Activated CD8-positive, alpha-beta memory T cell treated with anti-CD3 and anti-CD28 coated beads for 4 hours (primary cell): ENCODE measurements at regions not wholly inside any gene's neighbourhood (a gene's known extent, or its start where the extent isn't known, plus 50 kb on each side); places are given as distances from the start of the nearest gene placed in this dataset.

ENCODE experiments used
- DNase-seq, 2 donors: peaks; one replicate each; pipeline ENCODE4 v3.0.0-alpha.2; 2020; ENCODE audit warnings: low read depth in 2 of 2

DNA sequence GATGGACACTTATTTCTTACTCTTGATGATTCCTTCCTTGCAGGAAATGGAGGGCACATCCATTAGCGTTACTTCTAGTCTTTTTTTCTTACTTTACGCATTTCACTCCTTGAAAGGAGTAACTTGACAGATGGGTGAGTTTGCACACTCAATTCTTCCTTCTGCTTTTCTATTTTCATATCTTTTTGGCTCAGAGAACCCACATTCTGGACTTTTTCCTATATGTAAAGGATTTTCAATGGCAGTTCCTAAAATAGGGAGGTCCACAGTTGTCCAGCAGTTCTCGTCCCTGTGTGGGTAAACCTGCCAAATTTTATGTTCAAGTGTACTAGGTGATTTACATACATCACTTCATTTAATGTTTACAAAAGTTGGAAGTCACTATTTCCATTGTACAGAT is 440.0 kb upstream of the KIRREL3 start:
- DNase-seq, result no peak

DNA sequence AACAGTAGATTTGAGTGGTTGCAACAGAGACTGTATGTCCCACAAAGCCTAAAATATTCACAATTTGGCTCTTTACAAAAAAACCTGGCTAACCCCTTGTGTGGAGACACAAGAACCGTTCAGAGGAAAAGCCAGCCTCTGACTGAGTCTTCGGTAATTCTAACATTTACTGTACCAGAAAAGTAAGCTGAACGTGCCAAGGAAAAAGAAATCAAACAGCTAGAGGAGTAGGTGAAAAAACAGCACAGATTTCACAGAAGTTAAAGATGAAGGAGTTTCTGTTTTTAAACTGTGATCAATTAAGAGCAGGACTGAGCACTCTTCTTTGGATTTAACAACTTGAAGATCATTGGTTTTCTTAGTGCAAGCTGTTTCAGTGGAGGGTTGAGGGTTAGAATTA is 424.7 kb upstream of the KIRREL3 start:
- no peak for DNase-seq

DNA sequence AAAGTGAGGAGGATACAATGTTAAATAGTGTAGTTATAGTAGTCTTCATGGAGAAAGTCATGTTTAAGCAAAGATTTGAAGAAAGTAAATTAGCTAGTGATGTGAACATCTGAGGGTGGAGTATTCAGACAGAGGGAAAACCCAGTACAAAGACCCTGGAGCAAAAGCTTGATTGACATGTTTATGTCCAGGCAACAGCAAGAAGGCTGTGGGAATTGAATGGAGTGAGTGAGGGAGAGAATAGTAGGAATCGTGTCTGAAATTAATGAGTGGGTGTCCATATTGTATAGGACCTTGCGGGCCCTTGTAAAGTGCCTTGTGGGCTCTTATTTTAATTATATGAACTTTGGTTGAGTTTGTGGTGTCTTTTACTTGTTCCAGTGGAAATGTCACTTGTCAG is 424.1 kb upstream of the KIRREL3 start:
- no peak for DNase-seq

DNA sequence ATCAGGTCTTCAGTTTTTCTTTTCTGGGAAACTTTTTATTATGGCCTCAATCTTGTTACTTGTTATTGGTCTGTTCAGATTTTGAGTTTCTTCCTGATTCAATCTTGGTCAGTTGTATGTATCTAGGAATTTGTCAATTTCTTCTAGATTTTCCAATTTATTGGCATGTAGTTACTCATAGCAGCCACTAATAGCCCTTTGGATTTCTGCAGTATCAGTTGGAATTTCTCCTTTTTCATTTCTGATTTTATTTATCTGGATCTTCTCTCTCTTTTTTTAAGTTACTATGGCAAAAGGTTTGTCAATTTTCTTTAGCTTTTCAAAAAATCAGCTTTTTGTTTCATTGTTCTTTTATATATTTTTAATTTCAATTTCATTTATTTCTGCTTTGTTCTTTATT is 419.6 kb upstream of the KIRREL3 start:
- DNase-seq, result no peak

DNA sequence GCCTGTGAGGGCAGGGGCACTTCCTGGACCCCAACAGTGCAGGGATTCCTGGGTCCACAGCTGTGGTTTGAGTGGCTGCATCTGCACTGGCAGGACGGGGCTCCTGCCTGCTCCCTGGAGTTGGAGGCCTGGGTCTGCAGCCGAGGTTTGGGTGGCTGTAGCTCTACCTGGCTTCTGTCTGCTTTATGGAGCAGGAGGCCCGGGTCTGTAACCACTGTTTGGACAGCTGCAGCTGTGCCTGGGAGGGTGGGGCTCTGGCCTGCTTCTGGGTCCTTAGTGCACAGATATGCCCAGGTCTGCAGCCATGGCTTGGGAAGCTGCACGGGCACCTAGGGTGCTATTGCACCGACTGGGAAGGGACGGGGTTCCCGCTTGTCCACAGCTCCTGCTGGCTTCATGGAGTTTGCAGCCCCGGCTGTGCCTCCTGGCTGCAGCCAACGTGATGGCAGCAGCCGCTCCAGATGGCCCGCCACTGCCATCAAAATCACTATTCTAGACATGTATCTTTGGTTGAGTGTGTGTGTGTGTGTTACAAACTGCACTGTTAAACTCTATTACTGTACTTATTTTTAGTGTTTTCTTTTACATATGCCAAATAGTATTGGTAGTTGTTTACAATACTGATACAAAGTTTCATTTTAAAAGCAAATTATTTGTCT is 412.3 kb upstream of the KIRREL3 start:
- no peak for DNase-seq

DNA sequence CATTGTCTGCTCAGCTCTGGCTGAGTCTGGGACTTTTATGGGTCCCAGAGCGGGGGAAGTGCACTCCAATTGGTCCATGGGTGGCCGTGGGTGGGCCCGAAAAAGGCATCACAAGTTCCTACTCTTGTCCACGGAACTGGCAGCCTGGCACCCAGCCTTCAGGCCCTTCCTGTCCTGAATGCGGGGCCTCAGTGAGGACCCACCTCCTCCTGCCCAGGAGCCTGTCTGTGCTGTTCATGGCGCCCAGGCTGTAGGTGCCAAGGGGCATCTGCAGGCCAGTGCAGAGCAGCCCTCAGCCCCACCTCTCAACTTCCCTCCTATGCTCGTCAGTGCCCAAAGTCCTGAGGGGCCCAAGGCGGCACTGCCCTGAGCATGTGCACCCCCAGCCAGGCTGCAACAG is 411.7 kb upstream of the KIRREL3 start:
- DNase-seq, result no peak

DNA sequence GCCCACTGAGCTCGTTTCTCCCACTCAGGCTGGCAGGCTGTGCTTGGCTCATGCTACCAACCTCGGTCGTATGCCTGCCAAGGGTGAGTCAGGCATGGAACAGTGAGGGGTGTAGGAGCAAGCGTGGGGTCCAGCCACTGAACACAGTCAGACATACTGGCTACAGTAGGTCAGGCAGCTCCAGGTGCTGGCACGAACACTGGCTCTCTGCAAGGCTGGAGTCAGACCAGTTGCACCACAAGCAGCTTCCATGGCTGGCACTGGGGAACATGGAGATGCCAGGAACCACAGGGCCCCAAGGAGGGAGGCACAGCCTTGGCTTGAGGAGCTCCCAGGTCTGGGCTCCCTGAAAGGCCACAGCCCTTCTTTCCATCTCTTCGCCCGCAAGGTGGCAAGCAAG is 410.7 kb upstream of the KIRREL3 start:
- no peak for DNase-seq

DNA sequence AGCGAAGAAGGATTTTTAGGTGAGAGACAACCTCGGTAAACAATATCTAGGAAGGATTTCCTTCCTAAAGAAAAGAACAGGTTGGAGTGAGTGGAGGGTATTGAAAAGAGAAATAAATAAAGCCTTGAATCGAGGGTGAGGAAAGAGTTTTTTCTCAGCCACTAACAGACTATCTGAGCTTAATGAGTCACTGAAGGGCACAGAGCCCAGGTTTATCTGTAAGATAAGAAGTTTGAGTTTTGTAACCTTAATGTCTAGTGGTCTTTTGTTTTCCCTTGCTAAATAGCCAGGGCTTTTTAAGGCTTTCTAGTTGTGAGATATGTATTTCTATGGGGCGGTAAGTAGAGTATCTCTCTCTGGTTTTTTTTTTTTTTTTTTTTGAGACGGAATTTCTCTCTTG is 394.5 kb upstream of the KIRREL3 start:
- no peak for DNase-seq

DNA sequence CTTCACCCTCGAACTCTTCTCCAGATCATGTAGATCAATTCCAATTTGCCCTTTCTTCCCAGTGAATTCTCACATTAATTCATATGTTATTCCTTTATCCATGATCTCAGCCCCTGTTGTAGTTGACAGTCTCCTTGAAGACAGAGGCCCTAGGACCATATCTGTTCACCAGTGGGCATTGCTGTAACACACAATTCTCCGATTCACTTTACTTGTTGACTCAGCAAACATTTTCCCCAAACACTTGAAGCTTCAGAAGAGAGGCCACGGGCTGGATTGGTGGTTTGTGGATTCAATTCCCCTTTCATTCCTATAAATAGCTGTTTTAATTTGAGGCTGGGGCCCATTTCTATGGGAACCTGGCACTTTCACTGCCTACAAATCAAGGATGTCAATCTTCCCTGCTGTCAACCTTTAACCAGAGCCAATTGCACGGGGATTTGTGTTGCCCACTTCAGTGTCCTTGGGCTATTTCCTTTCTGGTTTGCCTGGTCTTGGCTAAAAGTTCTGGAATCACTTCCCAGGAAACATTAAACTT is 393.0 kb upstream of the KIRREL3 start:
- DNase-seq, result no peak

DNA sequence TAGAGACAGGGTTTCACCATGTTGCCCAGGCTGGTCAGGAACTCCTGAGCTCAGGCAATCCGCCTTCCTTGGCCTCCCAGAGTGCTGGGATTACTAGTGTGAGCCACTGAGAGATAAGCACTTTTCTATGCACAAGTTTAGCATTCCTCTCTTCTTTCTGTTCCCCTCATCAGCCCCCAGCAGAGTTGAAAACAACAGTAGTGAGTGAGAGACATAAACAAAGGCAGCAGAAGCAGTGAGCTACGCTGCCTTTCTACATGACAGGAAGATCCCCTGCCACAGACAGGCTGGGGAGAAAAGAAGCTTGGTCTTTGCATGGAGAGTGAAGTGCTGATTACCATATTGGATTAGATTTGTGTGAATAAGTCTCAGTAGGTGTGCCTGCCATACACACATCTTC is 392.0 kb upstream of the KIRREL3 start:
- no peak for DNase-seq

DNA sequence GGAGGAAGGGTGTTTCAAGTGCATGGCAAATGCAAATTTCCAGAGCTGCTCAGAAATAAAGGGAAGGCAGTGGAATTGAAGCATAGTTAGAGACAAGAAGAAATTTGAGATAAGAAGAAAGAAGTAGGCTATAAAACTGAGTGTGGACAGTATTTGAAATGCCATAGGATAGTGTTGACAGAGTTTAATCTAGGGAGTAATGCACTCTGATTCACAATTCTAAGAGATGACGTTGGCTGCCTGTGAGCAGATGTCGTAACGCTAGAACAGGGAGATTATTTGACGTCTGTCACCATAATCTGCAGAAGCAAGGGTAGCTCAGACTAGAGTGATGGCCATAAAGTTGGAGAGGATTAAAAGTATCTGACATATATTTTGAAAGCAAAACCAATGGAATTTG is 389.9 kb upstream of the KIRREL3 start:
- no peak for DNase-seq

DNA sequence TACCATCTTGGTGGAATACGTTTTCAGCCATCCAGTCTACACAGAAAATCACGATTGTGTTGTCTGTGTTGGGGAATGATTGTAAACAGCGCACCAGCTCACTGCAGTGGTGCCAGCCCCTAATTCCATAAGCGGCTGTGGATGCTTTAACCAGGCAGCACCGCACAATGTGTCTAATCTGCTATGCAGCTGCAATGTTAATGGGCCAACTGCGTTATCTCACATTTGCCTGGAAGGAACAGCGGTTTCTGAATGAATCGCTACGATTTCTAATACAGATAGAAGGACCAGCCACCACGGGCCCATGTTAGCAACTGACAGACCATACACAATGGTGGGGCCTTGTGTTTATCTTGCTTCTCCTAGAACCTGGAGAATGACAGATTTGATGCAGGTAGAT is 384.5 kb upstream of the KIRREL3 start:
- no peak for DNase-seq

DNA sequence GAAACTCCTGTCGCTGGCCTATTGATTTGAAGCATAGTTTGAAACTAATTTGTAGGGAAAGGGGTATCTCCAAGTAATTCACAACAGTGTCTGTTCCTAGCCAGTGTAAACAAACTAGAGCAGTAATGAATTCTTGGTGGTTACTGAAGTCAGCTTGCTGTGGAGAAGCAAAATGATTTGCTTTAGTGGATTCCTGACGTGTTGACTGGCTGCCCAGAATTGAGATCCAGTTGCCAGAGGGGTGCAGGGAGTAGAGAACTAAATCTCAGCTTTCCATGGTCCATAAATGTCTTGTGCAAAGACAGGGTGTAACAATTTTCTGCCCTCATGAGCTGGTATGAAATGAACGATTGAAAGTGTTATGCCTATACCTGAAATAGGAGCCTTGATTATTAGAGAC is 382.5 kb upstream of the KIRREL3 start:
- DNase-seq, result no peak

DNA sequence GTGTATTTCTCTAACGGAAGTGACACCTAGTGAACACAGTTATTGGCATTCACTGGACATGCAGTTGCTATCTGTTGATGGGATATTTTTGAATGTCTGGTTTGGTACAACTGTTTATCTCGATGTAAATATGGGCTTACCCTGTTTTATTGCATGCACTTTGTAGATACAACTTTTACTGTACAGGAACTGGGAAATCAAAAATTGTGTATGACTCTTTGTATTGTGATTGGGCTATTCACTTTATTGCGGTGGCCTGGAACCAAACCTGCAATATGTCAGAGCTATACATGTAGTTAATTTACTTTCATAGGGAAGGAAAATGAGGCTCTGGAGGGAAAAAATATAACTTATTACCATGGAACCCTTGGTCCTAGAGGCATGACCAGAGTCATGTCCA is 380.7 kb upstream of the KIRREL3 start:
- no peak for DNase-seq

DNA sequence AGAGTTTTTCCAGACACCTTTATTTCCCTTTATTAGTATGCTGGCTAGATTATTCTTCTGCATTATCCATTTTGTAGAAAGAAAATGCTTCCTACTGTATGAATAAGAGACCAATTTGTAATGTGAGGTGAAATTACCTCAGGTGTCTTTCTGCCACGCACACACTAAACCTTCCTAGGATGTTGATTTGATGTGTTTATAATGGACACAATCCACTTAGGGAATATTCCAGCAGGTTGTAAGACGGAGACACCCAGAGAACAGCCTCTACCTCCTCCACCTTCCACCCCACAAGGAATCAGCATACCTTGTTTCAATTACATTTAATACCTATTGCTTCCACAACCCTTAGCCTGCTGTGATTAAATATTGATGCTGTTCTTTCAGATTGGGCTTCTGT is 379.1 kb upstream of the KIRREL3 start:
- DNase-seq, result no peak

DNA sequence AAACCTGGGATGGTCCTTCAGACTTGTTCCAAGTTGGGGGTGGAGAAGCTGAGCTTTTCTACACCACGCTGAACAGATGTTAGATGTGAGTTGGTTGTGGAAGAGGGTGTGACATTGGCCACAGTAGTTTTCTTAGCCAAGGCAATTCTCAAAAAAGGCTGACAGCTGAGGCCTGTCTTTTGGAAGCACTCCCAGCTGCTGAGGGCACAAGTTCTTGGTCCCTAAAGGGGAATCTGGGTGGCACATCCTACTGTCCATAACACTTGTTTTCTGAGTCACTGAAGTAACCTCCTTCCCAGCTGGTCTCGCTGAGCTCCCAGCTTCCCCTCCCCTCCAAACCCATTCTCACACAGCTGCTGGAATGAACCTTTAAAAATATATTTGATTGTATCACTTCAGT is 375.7 kb upstream of the KIRREL3 start:
- no peak for DNase-seq

DNA sequence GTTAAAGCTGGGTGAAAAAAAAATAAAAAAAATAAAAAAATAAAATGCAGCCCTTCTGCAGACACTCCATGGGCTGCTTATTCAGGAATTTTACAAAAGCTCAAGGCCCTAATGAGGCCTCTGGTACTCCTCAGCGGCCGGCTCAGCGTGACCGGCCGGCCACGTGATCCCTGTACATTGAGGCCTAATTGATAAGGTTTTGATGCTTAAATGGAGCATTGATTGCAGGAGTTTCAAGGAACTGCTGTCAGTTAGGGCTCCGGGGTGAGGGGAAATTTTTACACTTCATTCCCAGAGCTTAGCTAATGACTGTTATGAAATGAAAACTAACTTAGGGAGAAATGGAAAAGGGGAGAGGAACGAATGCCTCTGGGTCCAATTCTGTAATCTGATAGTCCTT is 368.8 kb upstream of the KIRREL3 start:
- no peak for DNase-seq

DNA sequence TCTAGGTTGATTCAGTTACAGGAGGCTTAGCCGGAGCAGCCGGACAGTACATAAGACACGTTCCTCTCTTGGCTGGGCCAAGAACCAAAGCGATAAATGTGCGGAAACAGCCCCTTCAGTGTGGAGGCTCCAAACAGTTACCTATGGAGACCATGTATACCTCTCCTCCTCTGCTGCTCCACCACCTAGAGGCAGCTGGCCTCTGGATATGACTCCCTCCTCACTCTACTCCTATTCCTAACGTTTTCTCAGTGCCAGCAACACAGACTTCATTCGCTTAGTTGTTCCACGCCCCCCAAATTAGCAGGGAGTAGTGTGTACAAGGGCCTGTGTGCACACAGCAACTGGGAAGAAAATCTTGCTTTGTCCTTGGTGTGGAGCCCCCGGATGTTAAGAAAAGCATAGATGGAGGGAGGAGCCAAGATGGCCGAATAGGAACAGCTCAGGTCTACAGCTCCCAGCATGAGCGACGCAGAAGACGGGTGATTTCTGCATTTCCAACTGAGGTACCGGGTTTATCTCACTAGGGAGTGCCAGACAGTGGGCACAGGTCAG is 362.3 kb upstream of the KIRREL3 start:
- DNase-seq, result no peak

DNA sequence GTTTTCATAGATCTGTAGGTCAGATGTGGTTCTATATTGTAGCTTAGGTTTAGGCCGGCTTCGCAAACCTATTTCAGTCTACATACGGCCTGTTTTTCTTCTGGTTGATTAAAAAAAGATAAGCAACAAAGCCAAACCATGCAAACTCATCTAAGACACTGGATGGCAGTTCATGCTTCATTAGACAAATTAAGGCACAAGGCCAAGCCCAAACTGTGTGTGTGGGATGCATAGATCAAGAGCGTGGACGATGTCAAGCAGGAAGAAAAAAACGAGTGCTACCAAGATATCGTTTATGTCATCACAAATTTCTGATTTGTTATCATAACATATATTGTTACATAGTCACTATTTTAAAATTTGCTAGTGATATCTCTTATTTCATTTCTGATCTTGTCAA is 357.6 kb upstream of the KIRREL3 start:
- no peak for DNase-seq

DNA sequence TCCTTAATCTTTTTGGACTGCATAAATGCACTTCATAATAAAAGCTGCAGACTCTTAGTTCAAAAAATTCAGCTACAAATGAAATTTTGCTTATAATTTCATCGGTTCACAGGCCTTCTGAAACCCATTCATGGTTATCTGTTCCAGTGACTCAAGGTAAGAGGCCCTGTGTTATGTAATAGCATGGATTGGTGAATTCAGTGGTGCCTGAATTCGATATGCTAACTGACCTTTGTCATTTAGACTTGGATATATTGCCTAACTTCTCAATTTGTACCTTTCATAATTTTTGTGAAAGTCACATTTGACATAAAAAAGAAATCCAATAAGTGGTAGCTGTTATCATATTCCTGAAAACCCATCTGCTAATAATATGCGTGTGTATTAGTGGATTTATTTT is 349.9 kb upstream of the KIRREL3 start:
- no peak for DNase-seq

DNA sequence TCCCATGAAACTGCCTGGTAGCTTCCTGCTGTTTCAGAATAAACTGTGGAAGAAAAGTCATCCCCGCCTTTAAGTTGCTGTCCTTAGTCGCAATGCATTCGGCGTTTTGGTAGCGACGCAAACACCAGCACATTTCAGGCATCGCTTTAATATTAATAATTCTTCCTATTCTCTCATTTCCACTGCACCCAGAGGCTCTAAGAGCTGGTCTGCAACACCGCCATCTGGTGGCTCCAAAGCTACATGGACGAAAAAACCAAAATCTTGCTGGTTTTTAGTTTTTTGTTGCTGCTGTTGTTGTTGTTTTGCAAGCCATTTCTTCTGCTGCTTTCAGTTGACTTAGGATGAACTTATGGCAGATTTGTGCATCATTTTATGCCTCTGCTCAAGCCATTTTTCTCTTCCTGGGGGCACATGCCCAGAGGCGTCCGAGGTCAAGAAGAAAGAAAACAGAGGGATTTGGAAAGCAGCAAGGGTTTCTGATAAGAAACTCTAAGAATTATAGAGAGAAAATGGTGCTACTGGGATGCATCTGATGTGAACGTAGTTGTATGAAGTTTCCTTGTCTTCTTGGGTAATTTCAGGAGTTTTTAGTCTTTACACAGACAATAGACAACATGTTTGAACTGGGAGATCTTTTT is 345.4 kb upstream of the KIRREL3 start:
- no peak for DNase-seq

DNA sequence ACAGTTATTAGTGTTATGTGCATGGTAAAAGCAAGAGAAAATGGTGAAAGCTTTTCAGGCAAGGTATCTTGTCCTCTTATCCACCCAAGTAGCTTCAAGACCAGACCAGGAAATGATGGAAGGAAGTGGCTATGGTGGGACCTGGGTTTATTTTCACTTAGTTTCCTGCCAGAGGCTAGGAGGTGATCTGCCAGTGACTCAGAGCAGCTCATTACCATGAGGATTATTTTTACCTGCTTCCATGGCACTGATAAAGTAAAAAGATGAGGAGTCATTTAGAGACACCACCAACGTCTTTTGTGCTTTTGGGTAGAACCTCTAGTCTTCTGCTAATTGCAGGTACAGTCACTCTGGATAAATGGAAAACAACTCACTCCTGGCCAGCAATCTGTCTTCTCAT is 339.9 kb upstream of the KIRREL3 start:
- DNase-seq, result no peak

DNA sequence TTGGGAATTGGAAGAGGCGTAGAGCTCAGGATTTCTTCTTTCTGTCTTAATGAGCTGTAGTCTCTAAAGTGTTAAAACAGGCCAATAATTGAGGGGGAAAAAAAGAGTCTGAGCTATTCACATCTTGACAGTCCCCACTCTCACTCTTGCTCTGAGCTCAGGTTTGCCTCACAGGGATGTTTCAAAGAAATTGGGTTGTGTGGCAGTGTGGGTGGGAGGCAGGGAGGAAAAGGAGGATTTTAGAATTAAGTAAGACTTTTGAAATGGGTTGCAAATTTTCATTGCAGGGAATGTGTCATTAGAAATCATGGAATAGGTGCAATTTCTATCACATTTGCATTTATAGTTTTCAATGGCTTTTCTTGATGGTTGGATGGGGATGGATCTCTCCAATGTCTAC is 338.8 kb upstream of the KIRREL3 start:
- no peak for DNase-seq
